Neural progenitor cell (in vitro differentiated cells): ENCODE measurements at regions not wholly inside any gene's neighbourhood (a gene's known extent, or its start where the extent isn't known, plus 50 kb on each side); places are given as distances from the start of the nearest gene placed in this dataset.

ENCODE experiments used
- CTCF ChIP-seq: fragments of 200-600 bp; sonication (generic); IDR thresholded peaks from 2 replicates; pipeline ENCODE4 v1.5.1; 2017; ENCODE audit warnings: antibody characterized with exemption, mild to moderate bottlenecking
- EZH2 ChIP-seq: fragments of 200-600 bp; sonication (generic); IDR thresholded peaks from 2 replicates; pipeline ENCODE4 v1.6.1; 2017; ENCODE audit warnings: antibody characterized with exemption, mild to moderate bottlenecking, moderate library complexity

DNA sequence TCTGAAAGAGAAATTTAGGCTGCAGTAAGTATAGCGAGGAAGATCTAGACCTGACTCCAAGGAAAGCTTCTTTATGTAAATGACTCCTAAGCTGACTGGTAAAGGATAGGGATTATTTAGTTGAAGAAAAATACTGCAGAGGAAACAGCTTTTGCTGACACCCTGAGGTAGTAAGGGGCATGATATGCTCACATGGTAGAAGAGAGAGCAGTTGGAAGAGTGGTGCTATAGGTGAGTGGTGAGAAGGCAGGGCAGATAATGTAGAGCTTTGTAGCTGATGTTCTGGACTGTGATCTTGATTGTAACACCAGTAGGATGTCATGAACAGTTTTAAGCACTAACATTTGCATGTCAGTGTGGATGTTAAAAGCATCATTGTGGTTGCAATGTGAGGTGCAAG lies 639.1 kb upstream of the SLC39A10 start:
- TF ChIP-seq CTCF (no peak), EZH2 (no peak)
